Neural progenitor cell (in vitro differentiated cells): ENCODE measurements at regions not wholly inside any gene's neighbourhood (a gene's known extent, or its start where the extent isn't known, plus 50 kb on each side); places are given as distances from the start of the nearest gene placed in this dataset.
A peak's percentile ranks its signal among the peaks of the same experiment; 100 is the strongest.

Experiments used
- DNase-seq: peaks from one replicate; pipeline ENCODE4 v3.0.0-alpha.2; 2016; ENCODE audit warnings: low spot score
- H2AFZ ChIP-seq: fragments of 200-600 bp; sonication (generic); replicated peaks from 2 replicates; pipeline ENCODE4 v1.6.1; 2016; ENCODE audit warnings: antibody characterized with exemption
- H3F3A ChIP-seq: fragments of 200-600 bp; sonication (generic); 2 replicates; pipeline ENCODE4 v1.6.1; 2016; ENCODE audit warnings: antibody characterized with exemption, low read depth
- H3K27ac ChIP-seq: fragments of 200-600 bp; sonication (generic); 2 replicates; pipeline ENCODE4 v1.5.1; 2016; ENCODE audit warnings: mild to moderate bottlenecking
- H3K27me3 ChIP-seq: fragments of 200-600 bp; sonication (generic); 2 replicates; pipeline ENCODE4 v1.6.1; 2016; ENCODE audit warnings: mild to moderate bottlenecking, moderate library complexity
- H3K36me3 ChIP-seq: fragments of 200-600 bp; sonication (generic); 2 replicates; pipeline ENCODE4 v1.5.1; 2016
- H3K4me1 ChIP-seq: fragments of 200-600 bp; sonication (generic); 2 replicates; pipeline ENCODE4 v1.6.1; 2016; ENCODE audit warnings: mixed run types
- H3K4me2 ChIP-seq: fragments of 200-600 bp; sonication (generic); 2 replicates; pipeline ENCODE4 v1.6.1; 2016
- H3K4me3 ChIP-seq: fragments of 200-600 bp; sonication (generic); 2 replicates; pipeline ENCODE4 v1.5.1; 2016
- H3K79me2 ChIP-seq: fragments of 200-600 bp; sonication (generic); 2 replicates; pipeline ENCODE4 v1.6.1; 2016; ENCODE audit warnings: low read depth
- H3K9ac ChIP-seq: fragments of 200-600 bp; sonication (generic); 2 replicates; pipeline ENCODE4 v1.6.1; 2016
- H3K9me3 ChIP-seq: fragments of 200-600 bp; sonication (generic); 2 replicates; pipeline ENCODE4 v1.5.1; 2016; ENCODE audit warnings: low read depth
- H4K20me1 ChIP-seq: fragments of 200-600 bp; sonication (generic); 2 replicates; pipeline ENCODE4 v1.6.1; 2016; ENCODE audit warnings: low read depth
- H3K27ac Mint-ChIP-seq: 3 replicates; pipeline ENCODE4 v1.8.0; 2021; ENCODE audit warnings: mixed read lengths
- H3K27me3 Mint-ChIP-seq: 2 replicates; pipeline ENCODE4 v1.8.0; 2022; ENCODE audit warnings: low read depth, mild to moderate bottlenecking, inconsistent platforms, moderate library complexity, mixed read lengths; ENCODE audit not compliant: insufficient read depth
- H3K36me3 Mint-ChIP-seq: 3 replicates; pipeline ENCODE4 v1.8.0; 2021; ENCODE audit warnings: mixed read lengths
- H3K4me1 Mint-ChIP-seq: 3 replicates; pipeline ENCODE4 v1.8.0; 2021; ENCODE audit warnings: mixed read lengths
- H3K4me3 Mint-ChIP-seq: 3 replicates; pipeline ENCODE4 v1.8.0; 2021; ENCODE audit warnings: mild to moderate bottlenecking, moderate library complexity, mixed read lengths
- H3K9me3 Mint-ChIP-seq: 3 replicates; pipeline ENCODE4 v1.8.0; 2020; ENCODE audit warnings: mixed read lengths
- EZH2 ChIP-seq: fragments of 200-600 bp; sonication (generic); IDR thresholded peaks from 2 replicates; pipeline ENCODE4 v1.6.1; 2017; ENCODE audit warnings: antibody characterized with exemption, mild to moderate bottlenecking, moderate library complexity
- EZH2phosphoT487 ChIP-seq: fragments of 200-600 bp; sonication (generic); IDR thresholded peaks from 2 replicates; pipeline ENCODE4 v1.6.1; 2017; ENCODE audit warnings: antibody characterized with exemption
- TF ChIP-seq, protein P1 (sequence below): fragments of 200-600 bp; sonication (generic); IDR thresholded peaks from 2 replicates; pipeline ENCODE4 v1.5.1; 2017; ENCODE audit warnings: antibody characterized with exemption, mild to moderate bottlenecking

DNA sequence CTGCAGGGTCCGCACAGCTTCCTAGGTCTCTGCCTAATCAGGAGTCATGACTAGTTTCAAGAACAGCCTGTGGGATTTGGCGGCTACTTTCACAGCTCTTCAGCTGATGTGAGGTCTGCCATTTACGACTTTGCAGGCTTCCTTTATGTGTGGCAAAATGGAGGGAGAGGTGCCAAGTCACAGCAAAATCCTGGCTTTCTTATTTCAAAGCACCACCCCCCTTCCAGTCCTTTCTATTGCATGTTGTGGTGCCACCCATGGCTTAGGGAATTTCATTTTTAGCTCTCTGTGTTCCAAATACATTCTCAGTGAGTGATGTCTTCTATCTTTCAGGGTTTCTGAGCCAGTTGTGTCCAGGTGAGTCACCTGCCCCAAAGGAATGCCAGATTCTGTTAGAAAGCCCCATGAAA is 75.1 kb upstream of the WLS start:
- H4K20me1 ChIP-seq: no peaks in the 10 kb centered on the region
- Mint-ChIP-seq H3K27me3 (peaks cover 4% of the 10 kb centered on the region), H3K4me3 (no peak overlapping the region), H3K36me3 (no peaks in the 10 kb centered on the region), H3K27ac (peak overlapping the region; percentile 93), H3K9me3 (peaks cover 4% of the 10 kb centered on the region), H3K4me1 (peaks cover 32% of the 10 kb centered on the region)
- H3K9ac ChIP-seq: no peak overlapping the region
- H3K4me2 ChIP-seq: no peak overlapping the region
- no peak for DNase-seq
- TF ChIP-seq EZH2 (no peak), EZH2phosphoT487 (no peak)
- TF ChIP-seq, protein P1, sequence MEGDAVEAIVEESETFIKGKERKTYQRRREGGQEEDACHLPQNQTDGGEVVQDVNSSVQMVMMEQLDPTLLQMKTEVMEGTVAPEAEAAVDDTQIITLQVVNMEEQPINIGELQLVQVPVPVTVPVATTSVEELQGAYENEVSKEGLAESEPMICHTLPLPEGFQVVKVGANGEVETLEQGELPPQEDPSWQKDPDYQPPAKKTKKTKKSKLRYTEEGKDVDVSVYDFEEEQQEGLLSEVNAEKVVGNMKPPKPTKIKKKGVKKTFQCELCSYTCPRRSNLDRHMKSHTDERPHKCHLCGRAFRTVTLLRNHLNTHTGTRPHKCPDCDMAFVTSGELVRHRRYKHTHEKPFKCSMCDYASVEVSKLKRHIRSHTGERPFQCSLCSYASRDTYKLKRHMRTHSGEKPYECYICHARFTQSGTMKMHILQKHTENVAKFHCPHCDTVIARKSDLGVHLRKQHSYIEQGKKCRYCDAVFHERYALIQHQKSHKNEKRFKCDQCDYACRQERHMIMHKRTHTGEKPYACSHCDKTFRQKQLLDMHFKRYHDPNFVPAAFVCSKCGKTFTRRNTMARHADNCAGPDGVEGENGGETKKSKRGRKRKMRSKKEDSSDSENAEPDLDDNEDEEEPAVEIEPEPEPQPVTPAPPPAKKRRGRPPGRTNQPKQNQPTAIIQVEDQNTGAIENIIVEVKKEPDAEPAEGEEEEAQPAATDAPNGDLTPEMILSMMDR: no peak
- H3K79me2 ChIP-seq: no peaks in the 10 kb centered on the region
- H3K36me3 ChIP-seq: no peaks in the 10 kb centered on the region
- H3K27me3 ChIP-seq: no peaks in the 10 kb centered on the region
- no peaks in the 10 kb centered on the region for H3K9me3 ChIP-seq
- no peak overlapping the region for H3K4me3 ChIP-seq
- peaks cover 9% of the 10 kb centered on the region for H3F3A ChIP-seq
- no peak overlapping the region for H2AFZ ChIP-seq
- H3K4me1 ChIP-seq: peaks cover 18% of the 10 kb centered on the region
- H3K27ac ChIP-seq: no peak overlapping the region

DNA sequence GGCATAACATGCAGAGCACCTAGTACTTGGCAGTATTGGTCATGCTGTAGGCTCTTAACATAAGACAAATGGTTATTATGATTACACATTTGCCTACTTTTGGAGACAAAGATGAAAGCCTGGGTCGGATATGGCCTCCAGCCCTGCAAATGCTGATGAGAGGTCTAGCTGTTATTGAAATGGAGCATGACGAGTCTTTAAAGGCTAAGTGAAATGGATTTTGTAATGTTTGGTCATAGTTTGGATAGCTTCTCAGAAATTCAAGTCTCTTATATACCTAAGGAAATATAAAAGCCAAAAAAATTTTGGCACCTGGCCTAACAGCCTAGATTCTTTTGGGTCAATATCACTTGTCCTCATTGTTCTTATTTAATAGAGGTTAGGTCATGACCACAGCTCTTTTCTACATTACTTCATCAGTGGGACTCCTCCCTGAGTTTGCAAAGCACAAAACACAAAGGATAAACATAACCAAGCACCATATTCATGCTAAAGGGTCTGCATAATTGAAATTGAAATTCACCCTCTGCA is 69.2 kb upstream of the WLS start:
- Histone ChIP-seq H3K27me3 (no peaks in the 10 kb centered on the region), H2AFZ (no peak overlapping the region), H3K9me3 (no peaks in the 10 kb centered on the region), H4K20me1 (no peaks in the 10 kb centered on the region), H3K27ac (no peak overlapping the region), H3F3A (no peaks in the 10 kb centered on the region), H3K36me3 (no peaks in the 10 kb centered on the region), H3K79me2 (no peaks in the 10 kb centered on the region), H3K4me2 (no peak overlapping the region), H3K4me1 (peaks cover 23% of the 10 kb centered on the region), H3K9ac (no peak overlapping the region), H3K4me3 (no peak overlapping the region)
- H3K27me3 Mint-ChIP-seq: peaks cover 3% of the 10 kb centered on the region
- H3K9me3 Mint-ChIP-seq: peaks cover 3% of the 10 kb centered on the region
- no peak overlapping the region for H3K27ac Mint-ChIP-seq
- no peak for DNase-seq
- peaks cover 25% of the 10 kb centered on the region for H3K4me1 Mint-ChIP-seq
- H3K4me3 Mint-ChIP-seq: no peak overlapping the region
- no peaks in the 10 kb centered on the region for H3K36me3 Mint-ChIP-seq
- TF ChIP-seq, protein P1: no peak
- TF ChIP-seq EZH2phosphoT487 (no peak), EZH2 (no peak)

DNA sequence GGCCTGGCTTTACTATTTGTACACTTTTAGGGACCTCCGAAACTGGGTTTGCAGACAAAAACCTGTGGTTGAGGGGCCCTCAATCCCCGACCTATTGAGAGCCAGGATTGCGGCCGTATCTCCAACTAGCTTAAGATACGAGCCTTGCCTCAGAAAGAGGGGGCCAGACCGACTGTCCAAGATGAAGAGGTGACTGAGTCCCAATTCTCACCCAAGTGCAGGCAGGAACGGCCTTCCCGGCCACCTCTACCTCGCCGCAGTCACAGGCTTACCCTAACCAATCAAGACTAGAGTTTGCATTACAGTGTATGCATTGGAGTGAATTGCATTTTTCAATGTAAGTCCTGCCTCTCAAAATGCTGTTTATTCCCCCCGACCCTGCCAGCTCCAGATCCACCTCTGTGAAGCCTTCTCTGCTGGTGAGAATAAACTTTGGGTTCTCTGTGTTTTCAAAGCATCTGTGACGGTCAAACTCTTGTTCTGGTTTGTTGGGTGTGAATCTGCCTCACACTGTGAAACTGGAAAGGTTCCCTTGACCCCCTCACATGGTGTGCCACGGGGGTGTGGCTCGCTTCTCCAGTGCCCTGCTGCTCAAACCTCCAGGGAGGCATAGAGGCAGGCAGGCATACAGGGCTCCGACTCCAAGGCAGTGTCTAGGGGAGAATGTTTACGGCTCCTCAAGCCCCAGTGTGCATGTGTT is 62.2 kb upstream of the WLS start:
- H3K27ac Mint-ChIP-seq: peak overlapping the region; percentile 100
- Histone ChIP-seq H3K27me3 (no peaks in the 10 kb centered on the region), H3F3A (peaks cover 54% of the 10 kb centered on the region), H3K4me1 (peaks cover 70% of the 10 kb centered on the region), H3K4me2 (peak overlapping the region; percentile 79), H3K36me3 (no peaks in the 10 kb centered on the region), H3K9ac (no peak overlapping the region), H2AFZ (no peak overlapping the region), H3K4me3 (peak overlapping the region; percentile 29), H3K27ac (peak overlapping the region; percentile 92), H4K20me1 (no peaks in the 10 kb centered on the region), H3K9me3 (no peaks in the 10 kb centered on the region), H3K79me2 (no peaks in the 10 kb centered on the region)
- peaks cover 16% of the 10 kb centered on the region for H3K27me3 Mint-ChIP-seq
- H3K4me3 Mint-ChIP-seq: peak overlapping the region; percentile 84
- H3K36me3 Mint-ChIP-seq: no peaks in the 10 kb centered on the region
- peaks cover 83% of the 10 kb centered on the region for H3K4me1 Mint-ChIP-seq
- H3K9me3 Mint-ChIP-seq: peaks cover 8% of the 10 kb centered on the region
- TF ChIP-seq EZH2phosphoT487 (no peak), EZH2 (no peak)
- TF ChIP-seq, protein P1: no peak
- DNase-seq: peak; percentile 32
